T-cell (primary cell): ENCODE measurements at regions not wholly inside any gene's neighbourhood (a gene's known extent, or its start where the extent isn't known, plus 50 kb on each side); places are given as distances from the start of the nearest gene placed in this dataset.

Experiments used
- ATAC-seq, 4 experiments: fragments of 200-7000 bp in 3 of 4; fragments of 150-1000 bp in 1 of 4; cut with Tn5 transposase; replicated peaks in 1 of 4; 1 replicate in 3 of 4; 2 replicates in 1 of 4; pipeline ENCODE4 v1.10.0; 2021; ENCODE audit warnings: moderate library complexity in 3 of 4, mild to moderate bottlenecking in 2 of 4, moderate number of reproducible peaks in 1 of 4
- CTCF ChIA-PET, 2 donors: fragments of 300-600 bp; sonication (Branson Sonifier 250); formaldehyde crosslinking; loops; one replicate each; lab custom pipeline; 2022; ENCODE audit warnings: antibody characterized with exemption in 2 of 2; lab: Charles Lee
- POLR2A ChIA-PET, 2 donors: fragments of 300-600 bp; sonication (Branson Sonifier 250); formaldehyde crosslinking; loops; one replicate each; lab custom pipeline; 2022; ENCODE audit warnings: antibody characterized with exemption in 2 of 2; lab: Charles Lee
- DNase-seq, 35 experiments: peaks; one replicate each; pipeline versions ENCODE4 v3.0.0 to v3.0.0-alpha.2; 2013 to 2023
- H3K27ac ChIP-seq: one replicate; pipeline ENCODE4 v1.5.1; 2013; ENCODE audit warnings: low read length
- H3K27me3 ChIP-seq, 2 experiments: replicated peaks in 1 of 2; 1 replicate in 1 of 2; 2 replicates in 1 of 2; pipeline versions ENCODE4 v1.6.1 to v1.7.0; 2013; ENCODE audit warnings: low read length in 1 of 2, mixed read lengths in 1 of 2; ENCODE audit not compliant: control insufficient read depth in 2 of 2, insufficient read depth in 2 of 2; ENCODE audit errors: extremely low read depth in 1 of 2
- H3K36me3 ChIP-seq, 2 donors: 1 replicate in 1 of 2; 2 replicates in 1 of 2; pipeline versions ENCODE4 v1.6.1 to v1.7.0; 2013; ENCODE audit warnings: low read length in 1 of 2; ENCODE audit not compliant: control insufficient read depth in 2 of 2, insufficient read depth in 1 of 2; ENCODE audit errors: extremely low read depth in 1 of 2
- H3K4me1 ChIP-seq, 2 experiments: 1 replicate in 1 of 2; 2 replicates in 1 of 2; pipeline versions ENCODE4 v1.6.1 to v1.7.0; 2013; ENCODE audit warnings: low read length in 2 of 2, mixed read lengths in 1 of 2; ENCODE audit not compliant: insufficient read depth in 2 of 2, control insufficient read depth in 1 of 2; ENCODE audit errors: extremely low read depth in 1 of 2
- H3K4me3 ChIP-seq, 2 donors: 1 replicate in 1 of 2; 2 replicates in 1 of 2; pipeline versions ENCODE4 v1.5.1 to v1.7.0; 2013; ENCODE audit warnings: mild to moderate bottlenecking in 2 of 2, low read length in 1 of 2, moderate library complexity in 1 of 2; ENCODE audit not compliant: control insufficient read depth in 1 of 2; ENCODE audit errors: extremely low read depth in 1 of 2
- H3K9me3 ChIP-seq: 2 replicates; pipeline ENCODE4 v1.7.0; 2013
- H3K27ac Mint-ChIP-seq, 2 donors: one replicate each; pipeline ENCODE4 v1.8.0; 2020 to 2021; ENCODE audit warnings: mild to moderate bottlenecking in 2 of 2, mixed read lengths in 2 of 2
- H3K27me3 Mint-ChIP-seq, 2 donors: one replicate each; pipeline ENCODE4 v1.8.0; 2021 to 2022; ENCODE audit warnings: mixed read lengths in 2 of 2
- H3K36me3 Mint-ChIP-seq: one replicate; pipeline ENCODE4 v1.8.0; 2021; ENCODE audit warnings: mixed read lengths
- H3K4me1 Mint-ChIP-seq, 3 donors: one replicate each; pipeline ENCODE4 v1.8.0; 2020 to 2022; ENCODE audit warnings: mixed read lengths in 3 of 3, mild to moderate bottlenecking in 1 of 3
- H3K4me3 Mint-ChIP-seq, 3 donors: one replicate each; pipeline ENCODE4 v1.8.0; 2020 to 2022; ENCODE audit warnings: mild to moderate bottlenecking in 3 of 3, mixed read lengths in 3 of 3, moderate library complexity in 3 of 3
- H3K9me3 Mint-ChIP-seq, 3 donors: one replicate each; pipeline ENCODE4 v1.8.0; 2020 to 2022; ENCODE audit warnings: mixed read lengths in 3 of 3
- WGBS: methylation state at CpG from one replicate; pipeline ENCODE4 v1.1.5; 2013; ENCODE audit warnings: missing lambda C conversion rate; ENCODE audit not compliant: insufficient coverage; 5-methylcytosine and 5-hydroxymethylcytosine counted together

- Histone ChIP-seq H3K4me1 (no peaks in the 10 kb centered on the region), H3K4me3 (no peak overlapping the region), H3K27me3 (no peaks in the 10 kb centered on the region), H3K9me3 (no peaks in the 10 kb centered on the region), H3K27ac (no peak overlapping the region), H3K36me3 (no peaks in the 10 kb centered on the region)
- Mint-ChIP-seq H3K4me3 (no peak overlapping the region), H3K27me3 (no peaks in the 10 kb centered on the region), H3K9me3 (peaks cover 7 to 9% (median 8%) of the 10 kb centered on the region in 3 donors), H3K36me3 (no peaks in the 10 kb centered on the region), H3K27ac (no peak overlapping the region), H3K4me1 (no peaks in the 10 kb centered on the region)
- DNase-seq (no peak), ATAC-seq (no peak)
- ChIA-PET POLR2A (no interaction called here), CTCF (no interaction called here)
Measured at GRCh38 chr14:29421156-29421728, 506.4 kb downstream of the PRKD1 start.

GRCh38 chr14:29425705-29426482 is 501.8 kb downstream of the PRKD1 start:
- H3K4me1 ChIP-seq = no peaks in the 10 kb centered on the region
- Mint-ChIP-seq H3K4me1 (no peaks in the 10 kb centered on the region), H3K27me3 (no peaks in the 10 kb centered on the region), H3K27ac (no peak overlapping the region), H3K4me3 (no peak overlapping the region), H3K9me3 (peaks cover 17 to 21% (median 19%) of the 10 kb centered on the region in 3 donors), H3K36me3 (no peaks in the 10 kb centered on the region)
- ChIA-PET CTCF (no interaction called here), POLR2A (interaction anchor here (0.5 to 0.6 kb wide), 3 partner anchors 18 to 1006 kb away, joined by 3 read pairs; no protein-coding TSS in a partner anchor)
- WGBS = 83% methylated on average over 2 of the region's 5 CpGs
- ATAC-seq (no peak), DNase-seq (no peak)
- H3K36me3 ChIP-seq = no peaks in the 10 kb centered on the region
- H3K4me3 ChIP-seq = no peak overlapping the region
- H3K27me3 ChIP-seq = no peaks in the 10 kb centered on the region
- H3K27ac ChIP-seq = no peak overlapping the region
- no peaks in the 10 kb centered on the region for H3K9me3 ChIP-seq

GRCh38 chr14:29442696-29443095 is 485.0 kb downstream of the PRKD1 start:
- no peaks in the 10 kb centered on the region for H3K27me3 ChIP-seq
- Mint-ChIP-seq H3K27me3 (no peaks in the 10 kb centered on the region), H3K4me3 (no peak overlapping the region), H3K27ac (no peak overlapping the region), H3K9me3 (peaks cover 12 to 32% (median 19%) of the 10 kb centered on the region in 3 donors), H3K36me3 (no peaks in the 10 kb centered on the region), H3K4me1 (no peaks in the 10 kb centered on the region)
- no CpG with 5 or more reads among the region's 3 CpGs for WGBS
- no peak overlapping the region for H3K4me3 ChIP-seq
- H3K36me3 ChIP-seq = no peaks in the 10 kb centered on the region
- H3K4me1 ChIP-seq = no peaks in the 10 kb centered on the region
- no peak for ATAC-seq
- POLR2A ChIA-PET = no interaction called here
- CTCF ChIA-PET = interaction anchor here in 1 of 2 donors (0.7 kb wide), 1 partner anchor 535 kb away, joined by 3 read pairs; no protein-coding TSS in a partner anchor
- no peaks in the 10 kb centered on the region for H3K9me3 ChIP-seq
- no peak for DNase-seq
- H3K27ac ChIP-seq = no peak overlapping the region

DNA sequence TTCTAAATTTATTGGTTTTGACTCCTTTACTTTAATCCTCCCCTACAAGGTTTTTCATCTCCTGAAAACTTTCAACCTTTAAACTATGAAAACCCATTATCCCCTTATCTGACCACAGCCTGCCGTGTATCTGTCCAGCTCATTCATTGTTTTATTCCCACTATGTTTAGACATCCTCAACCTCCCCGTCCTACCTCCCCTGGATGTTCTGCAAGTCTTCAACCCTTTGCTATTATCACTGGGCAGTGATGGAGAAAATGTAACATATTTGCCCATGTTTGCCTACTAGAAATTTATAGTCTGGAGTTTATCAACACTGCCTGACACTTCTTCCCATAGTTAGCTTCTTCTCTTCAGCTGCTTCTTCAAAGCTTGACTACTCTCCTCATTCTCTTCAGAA is 483.4 kb downstream of the PRKD1 start:
- H3K4me3 Mint-ChIP-seq = no peak overlapping the region
- no peak overlapping the region for H3K27ac Mint-ChIP-seq
- POLR2A ChIA-PET = no interaction called here
- Histone ChIP-seq H3K36me3 (no peaks in the 10 kb centered on the region), H3K27ac (no peak overlapping the region), H3K4me3 (no peak overlapping the region), H3K9me3 (no peaks in the 10 kb centered on the region), H3K4me1 (no peaks in the 10 kb centered on the region), H3K27me3 (no peaks in the 10 kb centered on the region)
- peaks cover 10 to 23% (median 12%) of the 10 kb centered on the region in 3 donors for H3K9me3 Mint-ChIP-seq
- no peaks in the 10 kb centered on the region for H3K27me3 Mint-ChIP-seq
- ATAC-seq (no peak), DNase-seq (no peak)
- WGBS = 75% methylated on average over 2 of the region's 2 CpGs
- no peaks in the 10 kb centered on the region for H3K36me3 Mint-ChIP-seq
- no peaks in the 10 kb centered on the region for H3K4me1 Mint-ChIP-seq
- CTCF ChIA-PET = no interaction called here

DNA sequence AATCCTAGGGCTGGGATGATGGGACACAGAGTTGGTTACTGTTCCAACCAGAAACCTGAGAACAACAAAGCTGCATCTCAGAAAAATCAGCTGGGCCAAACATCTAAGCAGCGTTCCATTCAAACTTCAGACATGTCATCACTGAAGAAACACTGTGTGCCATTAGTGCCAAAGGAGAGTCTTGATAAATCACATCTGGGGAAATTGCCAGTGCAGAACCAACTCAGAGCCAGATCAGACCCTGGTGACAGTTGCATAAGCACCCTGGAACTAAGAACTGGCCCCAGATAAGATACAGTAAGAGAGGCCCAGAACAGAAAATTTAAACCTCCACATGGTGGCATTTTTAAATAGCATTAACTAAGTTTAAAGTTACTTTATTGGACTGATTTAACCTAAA is 482.8 kb downstream of the PRKD1 start:
- H3K36me3 ChIP-seq = no peaks in the 10 kb centered on the region
- Mint-ChIP-seq H3K36me3 (no peaks in the 10 kb centered on the region), H3K9me3 (peaks cover 12 to 22% (median 14%) of the 10 kb centered on the region in 3 donors), H3K4me1 (no peaks in the 10 kb centered on the region), H3K27ac (no peak overlapping the region), H3K27me3 (no peaks in the 10 kb centered on the region), H3K4me3 (no peak overlapping the region)
- no peaks in the 10 kb centered on the region for H3K27me3 ChIP-seq
- WGBS = 100% methylated on average over 1 of the region's 1 CpG
- H3K4me1 ChIP-seq = no peaks in the 10 kb centered on the region
- POLR2A ChIA-PET = no interaction called here
- no peak overlapping the region for H3K4me3 ChIP-seq
- no peak overlapping the region for H3K27ac ChIP-seq
- DNase-seq (no peak), ATAC-seq (no peak)
- no peaks in the 10 kb centered on the region for H3K9me3 ChIP-seq
- CTCF ChIA-PET = no interaction called here

DNA sequence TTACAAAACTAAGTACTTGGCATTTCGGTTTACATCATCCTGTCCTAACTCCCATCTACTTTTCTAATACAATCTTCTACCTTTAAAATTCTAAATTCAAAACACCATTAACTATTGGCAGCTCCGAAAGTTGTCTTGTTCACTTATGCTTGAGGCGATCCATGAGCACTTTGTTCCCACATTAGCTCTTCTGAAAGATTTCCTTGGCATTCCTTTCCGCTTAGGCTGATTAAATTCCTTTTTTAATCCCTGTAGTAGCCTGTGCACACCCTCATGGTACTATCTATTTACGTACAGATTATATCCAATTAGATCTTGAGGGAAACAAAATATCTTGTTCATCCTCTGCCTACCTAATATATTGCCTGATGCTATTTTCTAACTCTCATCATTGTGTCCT is 480.7 kb downstream of the PRKD1 start:
- H3K36me3 Mint-ChIP-seq = no peaks in the 10 kb centered on the region
- Histone ChIP-seq H3K27ac (no peak overlapping the region), H3K27me3 (no peaks in the 10 kb centered on the region), H3K9me3 (no peaks in the 10 kb centered on the region), H3K4me1 (no peaks in the 10 kb centered on the region), H3K36me3 (no peaks in the 10 kb centered on the region), H3K4me3 (no peak overlapping the region)
- H3K27me3 Mint-ChIP-seq = no peaks in the 10 kb centered on the region
- ATAC-seq (no peak), DNase-seq (no peak)
- H3K4me1 Mint-ChIP-seq = no peaks in the 10 kb centered on the region
- H3K27ac Mint-ChIP-seq = no peak overlapping the region
- POLR2A ChIA-PET = no interaction called here
- peaks cover 14 to 22% (median 22%) of the 10 kb centered on the region in 3 donors for H3K9me3 Mint-ChIP-seq
- CTCF ChIA-PET = interaction anchor here in 1 of 2 donors (0.6 kb wide), 1 partner anchor 8 kb away, joined by 3 read pairs; no protein-coding TSS in a partner anchor
- WGBS = 83% methylated on average over 4 of the region's 5 CpGs
- no peak overlapping the region for H3K4me3 Mint-ChIP-seq
